Brain microvascular endothelial cell (primary cell): ENCODE measurements at regions not wholly inside any gene's neighbourhood (a gene's known extent, or its start where the extent isn't known, plus 50 kb on each side); places are given as distances from the start of the nearest gene placed in this dataset.
"Not testable (repeated sequence)": the region's sequence is repeated elsewhere in the genome, so short reads cannot be mapped to it uniquely, and the experiment has no call there.

Experiments used
- DNase-seq: peaks from one replicate; pipeline ENCODE4 v3.0.0-alpha.2; 2020
- H3K27ac ChIP-seq: fragments of 250-450 bp; sonication (Bioruptor Pico); 2 replicates; pipeline ENCODE4 v1.5.1; 2020; ENCODE audit warnings: mild to moderate bottlenecking, moderate library complexity
- H3K27me3 ChIP-seq: fragments of 250-450 bp; sonication (Bioruptor Pico); replicated peaks from 2 replicates; pipeline ENCODE4 v1.5.1; 2020; ENCODE audit warnings: mild to moderate bottlenecking
- H3K36me3 ChIP-seq: fragments of 250-450 bp; sonication (Bioruptor Pico); replicated peaks from 2 replicates; pipeline ENCODE4 v1.5.1; 2020; ENCODE audit warnings: mild to moderate bottlenecking
- H3K4me3 ChIP-seq: 2 replicates; pipeline ENCODE4 v1.5.1; 2011; ENCODE audit warnings: low read depth, mild to moderate bottlenecking, control low read depth, low read length, moderate library complexity
- in situ Hi-C: cut with HindIII; loops from 2 replicates; pipeline ENCODE4 v1.10.0; 2017; ENCODE audit warnings: low sequenced_read_pairs, low pct_ligation_motif_present
- TF ChIP-seq, protein P1 (sequence below): IDR thresholded peaks from 2 replicates; pipeline ENCODE4 v1.5.1; 2011; ENCODE audit warnings: low read depth, mild to moderate bottlenecking, moderate library complexity, low read length, control low read depth, inconsistent platforms; ENCODE audit errors: missing control alignments

DNA sequence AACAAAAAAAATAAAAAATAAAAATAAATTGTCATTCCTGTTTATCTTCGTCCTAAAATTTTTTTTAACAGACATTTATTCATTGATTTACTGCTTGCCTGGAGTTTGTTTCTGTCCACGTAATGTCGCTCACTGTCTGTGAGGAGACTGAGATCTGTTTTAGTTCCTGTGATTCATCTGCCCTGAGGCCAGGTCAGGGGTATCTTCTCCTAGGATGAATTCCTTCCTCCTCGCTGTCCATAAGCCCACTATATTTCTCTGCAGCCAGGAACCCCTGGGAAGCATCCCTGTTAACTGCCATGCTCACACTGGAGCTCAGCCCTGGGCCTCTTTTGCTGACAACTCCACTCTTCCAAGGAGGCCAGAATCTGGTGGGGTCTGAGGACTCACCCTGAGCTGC is 682.0 kb downstream of the MTRR start:
- no peaks in the 10 kb centered on the region for H3K36me3 ChIP-seq
- in situ Hi-C loops: no loop called here
- TF ChIP-seq, protein P1, sequence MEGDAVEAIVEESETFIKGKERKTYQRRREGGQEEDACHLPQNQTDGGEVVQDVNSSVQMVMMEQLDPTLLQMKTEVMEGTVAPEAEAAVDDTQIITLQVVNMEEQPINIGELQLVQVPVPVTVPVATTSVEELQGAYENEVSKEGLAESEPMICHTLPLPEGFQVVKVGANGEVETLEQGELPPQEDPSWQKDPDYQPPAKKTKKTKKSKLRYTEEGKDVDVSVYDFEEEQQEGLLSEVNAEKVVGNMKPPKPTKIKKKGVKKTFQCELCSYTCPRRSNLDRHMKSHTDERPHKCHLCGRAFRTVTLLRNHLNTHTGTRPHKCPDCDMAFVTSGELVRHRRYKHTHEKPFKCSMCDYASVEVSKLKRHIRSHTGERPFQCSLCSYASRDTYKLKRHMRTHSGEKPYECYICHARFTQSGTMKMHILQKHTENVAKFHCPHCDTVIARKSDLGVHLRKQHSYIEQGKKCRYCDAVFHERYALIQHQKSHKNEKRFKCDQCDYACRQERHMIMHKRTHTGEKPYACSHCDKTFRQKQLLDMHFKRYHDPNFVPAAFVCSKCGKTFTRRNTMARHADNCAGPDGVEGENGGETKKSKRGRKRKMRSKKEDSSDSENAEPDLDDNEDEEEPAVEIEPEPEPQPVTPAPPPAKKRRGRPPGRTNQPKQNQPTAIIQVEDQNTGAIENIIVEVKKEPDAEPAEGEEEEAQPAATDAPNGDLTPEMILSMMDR: no peak
- H3K27me3 ChIP-seq: no peaks in the 10 kb centered on the region
- no peak overlapping the region for H3K27ac ChIP-seq
- DNase-seq: no peak
- no peak overlapping the region for H3K4me3 ChIP-seq

DNA sequence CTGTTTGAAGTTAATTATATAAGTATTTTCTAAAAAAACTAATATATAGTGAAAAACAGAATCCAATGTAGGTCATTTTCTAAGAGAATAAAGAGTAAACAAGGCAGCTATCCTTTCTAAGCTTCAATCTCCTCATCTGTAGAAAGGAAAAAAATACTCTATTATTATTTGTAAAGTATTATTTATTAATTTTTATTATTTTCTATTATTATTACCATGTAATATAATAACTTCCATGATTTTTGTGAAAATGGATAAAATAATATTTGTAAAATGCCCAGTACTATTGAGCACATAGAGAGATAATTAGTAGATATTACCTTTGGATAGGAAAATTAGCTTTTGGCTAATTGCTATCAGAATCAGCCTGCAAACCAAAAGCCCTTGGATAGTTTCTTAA is 684.4 kb downstream of the MTRR start:
- H3K27ac ChIP-seq: no peak overlapping the region
- no peak for DNase-seq
- TF ChIP-seq, protein P1: no peak
- no peaks in the 10 kb centered on the region for H3K36me3 ChIP-seq
- in situ Hi-C loops: no loop called here
- H3K27me3 ChIP-seq: no peaks in the 10 kb centered on the region
- H3K4me3 ChIP-seq: no peak overlapping the region

DNA sequence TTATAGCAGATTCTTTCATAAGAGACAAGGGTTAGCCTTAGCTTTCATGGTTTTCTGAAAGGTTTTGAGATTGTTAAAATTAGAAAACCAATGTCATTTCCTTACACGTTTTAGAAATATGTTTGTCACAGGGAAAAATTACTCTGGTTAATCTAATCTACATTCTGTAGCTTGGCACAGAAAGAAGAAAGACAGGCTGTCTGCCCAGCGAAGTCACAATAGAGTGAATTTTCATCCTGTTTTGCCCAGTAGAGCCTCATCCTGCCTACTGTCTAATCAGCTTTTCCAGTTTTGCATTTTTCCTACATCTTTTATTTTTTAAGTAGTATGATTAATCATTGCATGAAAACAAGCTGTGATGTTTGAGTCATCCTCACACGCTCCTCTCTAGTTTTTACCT is 688.8 kb downstream of the MTRR start:
- Histone ChIP-seq H3K27ac (no peak overlapping the region), H3K36me3 (no peaks in the 10 kb centered on the region), H3K4me3 (no peak overlapping the region), H3K27me3 (no peaks in the 10 kb centered on the region)
- in situ Hi-C loops: no loop called here
- DNase-seq: no peak
- TF ChIP-seq, protein P1: no peak

DNA sequence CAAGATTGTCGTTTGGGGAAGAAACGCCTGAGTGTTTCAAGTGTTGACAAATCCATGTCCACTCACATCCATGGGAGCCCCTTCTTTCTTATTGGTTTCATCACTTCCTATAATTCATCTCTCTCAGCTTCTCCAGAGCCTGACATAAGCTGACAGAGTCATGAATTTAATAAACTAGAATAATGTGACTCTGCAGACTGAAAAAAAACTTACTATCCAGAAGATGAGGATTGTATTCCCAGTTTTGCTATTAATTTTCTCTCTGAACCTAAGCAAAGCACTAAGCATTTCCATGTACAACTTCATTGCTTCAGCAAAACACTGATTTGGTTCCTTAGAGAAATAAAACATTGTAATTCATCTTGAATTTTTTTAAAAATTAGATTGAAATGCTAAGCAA is 691.8 kb downstream of the MTRR start:
- Histone ChIP-seq H3K27me3 (no peaks in the 10 kb centered on the region), H3K27ac (no peak overlapping the region), H3K36me3 (no peaks in the 10 kb centered on the region), H3K4me3 (no peak overlapping the region)
- no peak for DNase-seq
- in situ Hi-C loops: no loop called here
- TF ChIP-seq, protein P1: no peak

DNA sequence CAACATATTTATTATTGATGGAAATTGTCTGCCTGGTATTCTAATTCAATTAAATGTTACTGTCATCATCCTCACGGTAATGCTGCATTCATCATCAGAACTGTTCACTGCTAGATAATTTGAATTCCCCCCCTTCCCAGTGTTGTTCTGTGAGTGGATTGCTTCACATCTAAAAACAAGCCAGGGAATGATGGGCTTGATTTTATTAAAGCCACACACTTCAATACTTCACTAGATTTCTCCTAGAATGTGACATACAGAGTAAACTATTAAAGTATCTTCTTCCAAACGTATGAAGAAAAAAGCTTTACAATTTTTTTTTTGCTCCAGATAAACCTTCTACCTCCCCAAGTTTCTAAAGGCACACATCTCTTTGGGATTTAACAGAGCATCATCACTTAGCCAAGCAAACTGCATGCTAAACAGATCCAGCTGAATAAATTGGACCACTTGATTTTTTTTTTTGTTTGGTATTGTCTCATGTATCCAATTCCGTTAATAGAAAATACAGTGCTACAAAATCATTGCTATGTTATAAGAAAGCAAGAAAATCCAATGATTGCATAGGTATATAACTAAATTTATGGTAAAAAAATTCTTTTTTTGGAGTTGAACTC is 692.4 kb downstream of the MTRR start:
- DNase-seq: no peak
- Histone ChIP-seq H3K27me3 (no peaks in the 10 kb centered on the region), H3K4me3 (no peak overlapping the region), H3K27ac (no peak overlapping the region), H3K36me3 (no peaks in the 10 kb centered on the region)
- TF ChIP-seq, protein P1: no peak
- in situ Hi-C loops: no loop called here

DNA sequence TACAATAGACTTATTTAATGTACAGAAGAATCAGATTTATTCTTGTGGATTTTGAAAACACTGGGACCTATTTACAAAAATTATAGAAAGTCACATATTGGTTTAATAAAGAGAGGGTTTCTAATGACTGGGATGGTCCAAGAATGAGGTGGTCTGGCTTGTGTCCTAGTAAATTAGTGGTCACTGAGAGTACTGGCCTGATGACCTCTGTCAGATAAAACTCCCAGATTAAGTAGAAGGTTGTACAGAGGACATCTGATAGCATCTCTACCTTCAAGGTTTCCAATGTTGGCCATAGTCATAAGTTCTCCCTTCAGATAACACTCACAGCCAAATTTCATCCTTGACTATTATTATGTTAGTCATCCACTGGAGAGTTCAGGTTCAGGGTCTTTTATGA is 692.9 kb downstream of the MTRR start:
- Histone ChIP-seq H3K36me3 (no peaks in the 10 kb centered on the region), H3K27ac (no peak overlapping the region), H3K4me3 (no peak overlapping the region), H3K27me3 (no peaks in the 10 kb centered on the region)
- TF ChIP-seq, protein P1: no peak
- DNase-seq: no peak
- in situ Hi-C loops: no loop called here

DNA sequence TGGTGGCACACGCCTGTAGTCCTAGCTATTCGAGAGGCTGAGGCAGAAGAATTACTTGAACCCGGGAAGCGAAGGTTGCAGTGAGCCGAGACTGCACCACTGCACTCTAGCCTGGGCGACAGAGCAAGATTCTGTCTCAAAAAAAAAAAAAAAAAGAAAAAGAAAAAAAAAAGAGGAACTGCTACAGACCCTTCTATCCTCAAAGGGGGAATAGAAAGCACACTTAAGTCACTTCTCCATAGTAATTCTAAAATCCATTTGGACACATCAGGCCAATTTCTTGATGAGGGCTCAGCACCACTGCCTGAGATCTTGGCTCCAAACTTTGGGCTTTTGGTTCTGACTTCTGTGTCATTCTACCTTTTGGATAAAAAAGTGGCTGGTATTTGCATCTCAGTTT is 694.6 kb downstream of the MTRR start:
- H3K36me3 ChIP-seq, H3K4me3 ChIP-seq, DNase-seq, H3K27ac ChIP-seq, in situ Hi-C loops, H3K27me3 ChIP-seq: not testable (repeated sequence)
